ENCODE measurements at regions not wholly inside any gene's neighbourhood (a gene's known extent, or its start where the extent isn't known, plus 50 kb on each side); places are given as distances from the start of the nearest gene placed in this dataset.

DNA sequence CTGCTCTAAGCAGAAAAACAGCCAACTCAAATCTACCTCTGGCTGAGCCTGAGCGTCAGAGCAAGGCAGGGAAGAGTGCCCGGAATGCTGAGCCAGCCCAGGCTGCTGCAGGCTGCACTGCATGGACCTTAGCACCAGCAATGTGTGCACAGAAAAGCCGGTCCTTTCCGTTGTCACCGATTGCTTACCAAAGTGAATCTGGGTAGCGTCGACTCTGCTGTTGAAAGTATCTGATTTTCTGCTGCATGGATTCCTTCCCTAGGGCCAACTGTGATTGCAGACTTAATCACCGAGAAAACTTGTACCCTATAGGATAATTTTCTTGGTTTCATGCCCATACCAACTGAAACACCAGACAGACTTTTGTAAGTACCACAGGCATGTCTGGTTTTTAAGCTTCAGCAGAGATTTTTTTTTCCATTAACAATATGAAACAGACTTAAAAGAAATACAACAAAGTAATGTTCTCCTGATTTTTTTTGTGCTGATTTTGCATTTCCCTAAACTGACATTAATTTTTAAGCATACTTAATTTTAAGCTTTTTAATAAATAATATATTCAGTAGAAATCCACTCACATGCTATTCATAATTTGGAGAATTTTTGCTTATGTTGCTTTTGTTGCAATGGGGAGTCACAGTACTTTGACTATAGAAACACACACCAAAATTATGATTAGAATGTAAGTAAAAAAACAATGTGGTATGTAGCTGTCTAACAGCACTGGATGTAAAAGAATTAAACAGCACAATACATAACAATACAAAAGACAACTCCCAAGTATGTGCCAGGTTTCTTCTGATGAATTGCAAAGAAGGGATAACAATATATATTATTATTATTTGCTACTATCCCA lies 218.0 kb downstream of the THBS2 start:
- TF ChIP-seq, protein P1, sequence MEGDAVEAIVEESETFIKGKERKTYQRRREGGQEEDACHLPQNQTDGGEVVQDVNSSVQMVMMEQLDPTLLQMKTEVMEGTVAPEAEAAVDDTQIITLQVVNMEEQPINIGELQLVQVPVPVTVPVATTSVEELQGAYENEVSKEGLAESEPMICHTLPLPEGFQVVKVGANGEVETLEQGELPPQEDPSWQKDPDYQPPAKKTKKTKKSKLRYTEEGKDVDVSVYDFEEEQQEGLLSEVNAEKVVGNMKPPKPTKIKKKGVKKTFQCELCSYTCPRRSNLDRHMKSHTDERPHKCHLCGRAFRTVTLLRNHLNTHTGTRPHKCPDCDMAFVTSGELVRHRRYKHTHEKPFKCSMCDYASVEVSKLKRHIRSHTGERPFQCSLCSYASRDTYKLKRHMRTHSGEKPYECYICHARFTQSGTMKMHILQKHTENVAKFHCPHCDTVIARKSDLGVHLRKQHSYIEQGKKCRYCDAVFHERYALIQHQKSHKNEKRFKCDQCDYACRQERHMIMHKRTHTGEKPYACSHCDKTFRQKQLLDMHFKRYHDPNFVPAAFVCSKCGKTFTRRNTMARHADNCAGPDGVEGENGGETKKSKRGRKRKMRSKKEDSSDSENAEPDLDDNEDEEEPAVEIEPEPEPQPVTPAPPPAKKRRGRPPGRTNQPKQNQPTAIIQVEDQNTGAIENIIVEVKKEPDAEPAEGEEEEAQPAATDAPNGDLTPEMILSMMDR (IDR thresholded peaks at IDR 0.05) = no peak
- TF ChIP-seq POLR2AphosphoS5 (IDR thresholded peaks at IDR 0.05) (no peak), POLR2A (IDR thresholded peaks at IDR 0.05) (no peak), EP300 (IDR thresholded peaks at IDR 0.05) (no peak)
- intact Hi-C loops (cut with DNase I) = no loop called here
- WGBS, 2 donors = 78 to 83% methylated on average over 8 of the region's 8 CpGs
- peaks cover 0 to 23% (median 13%) of the 10 kb centered on the region in 4 donors for H3K4me1 ChIP-seq
- no peaks in the 10 kb centered on the region for H3K36me3 ChIP-seq
- peak overlapping the region in 3 of 4 donors; percentile 27 to 62 (median 39) for H3K27ac ChIP-seq
- H3K4me3 ChIP-seq = peak overlapping the region in 2 of 4 donors; percentile 12 to 13
- no peaks in the 10 kb centered on the region for H3K9me3 ChIP-seq
- DNase-seq = no peak
- H3K27me3 ChIP-seq = no peaks in the 10 kb centered on the region

DNA sequence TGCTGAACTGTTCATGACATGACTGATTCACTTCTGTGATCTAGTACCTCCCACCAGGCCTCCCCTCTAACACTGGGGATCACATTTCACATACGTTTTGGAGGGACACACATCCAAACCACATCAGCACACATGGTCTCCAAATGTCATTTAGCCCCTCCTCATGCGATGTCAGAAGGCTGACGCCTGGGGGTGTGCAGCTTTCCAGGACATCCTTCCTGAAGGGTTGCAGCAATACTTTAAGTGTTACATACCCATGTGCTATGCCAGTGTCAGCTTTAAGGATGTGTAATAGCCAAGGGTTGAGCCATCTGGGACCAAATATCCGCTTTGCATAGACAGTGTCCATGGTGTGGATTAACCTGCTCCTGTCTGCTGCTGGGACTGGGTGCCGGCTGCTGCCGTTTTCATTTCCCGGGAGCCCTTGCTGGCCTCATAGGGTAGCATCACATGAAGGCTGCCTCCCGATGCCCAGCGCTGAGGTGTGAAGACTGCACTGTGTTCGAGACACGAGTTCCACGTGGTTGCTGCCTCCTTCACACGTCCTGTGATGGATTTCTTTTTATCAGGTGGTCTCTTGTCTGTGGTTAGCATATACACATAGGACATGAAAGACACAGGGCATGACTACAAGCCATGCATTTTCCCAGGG lies 219.0 kb downstream of the THBS2 start:
- intact Hi-C loops (cut with DNase I) = no loop called here
- Histone ChIP-seq H3K4me1 (peaks cover 0 to 30% (median 18%) of the 10 kb centered on the region in 4 donors), H3K36me3 (no peaks in the 10 kb centered on the region), H3K27me3 (no peaks in the 10 kb centered on the region), H3K27ac (peak overlapping the region in 2 of 4 donors; percentile 27 to 62), H3K4me3 (no peak overlapping the region), H3K9me3 (no peaks in the 10 kb centered on the region)
- DNase-seq = no peak
- TF ChIP-seq EP300 (IDR thresholded peaks at IDR 0.05) (no peak), POLR2A (IDR thresholded peaks at IDR 0.05) (no peak), POLR2AphosphoS5 (IDR thresholded peaks at IDR 0.05) (no peak)
- TF ChIP-seq, protein P1 (IDR thresholded peaks at IDR 0.05) = no peak
- WGBS, 2 donors = 88 to 90% methylated on average over 13 of the region's 13 CpGs

DNA sequence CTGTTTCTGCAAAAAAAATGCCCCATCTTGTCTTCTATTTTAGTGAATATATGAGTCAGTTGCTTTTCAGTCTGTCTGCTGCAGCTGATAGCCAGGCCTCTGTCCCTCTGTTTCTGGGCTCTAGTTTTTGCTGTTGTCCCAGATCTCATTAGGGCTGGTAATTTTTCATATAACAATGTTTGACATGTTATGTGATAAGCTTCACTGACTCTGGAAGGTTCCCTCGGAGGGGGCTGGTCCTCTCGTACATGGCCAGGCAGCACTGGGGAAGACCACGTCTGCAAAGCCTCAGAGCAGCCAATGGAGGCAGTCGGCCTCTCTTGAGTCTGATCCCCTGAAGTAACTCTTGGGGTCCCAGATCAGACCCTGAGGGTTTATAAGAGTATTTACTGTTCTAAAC lies 223.8 kb downstream of the THBS2 start:
- H3K9me3 ChIP-seq = no peaks in the 10 kb centered on the region
- DNase-seq = no peak
- H3K27me3 ChIP-seq = no peaks in the 10 kb centered on the region
- no peak for TF ChIP-seq EP300 (IDR thresholded peaks at IDR 0.05)
- TF ChIP-seq, protein P1 (IDR thresholded peaks at IDR 0.05) = no peak
- no peak for TF ChIP-seq POLR2A (IDR thresholded peaks at IDR 0.05)
- no peak for TF ChIP-seq POLR2AphosphoS5 (IDR thresholded peaks at IDR 0.05)
- H3K27ac ChIP-seq = peak overlapping the region in 1 of 4 donors; percentile 18
- H3K36me3 ChIP-seq = no peaks in the 10 kb centered on the region
- peaks cover 0 to 21% (median 6%) of the 10 kb centered on the region in 4 donors for H3K4me1 ChIP-seq
- WGBS, 2 donors = 78 to 86% methylated on average over 4 of the region's 4 CpGs
- intact Hi-C loops (cut with DNase I) = no loop called here
- no peak overlapping the region for H3K4me3 ChIP-seq

DNA sequence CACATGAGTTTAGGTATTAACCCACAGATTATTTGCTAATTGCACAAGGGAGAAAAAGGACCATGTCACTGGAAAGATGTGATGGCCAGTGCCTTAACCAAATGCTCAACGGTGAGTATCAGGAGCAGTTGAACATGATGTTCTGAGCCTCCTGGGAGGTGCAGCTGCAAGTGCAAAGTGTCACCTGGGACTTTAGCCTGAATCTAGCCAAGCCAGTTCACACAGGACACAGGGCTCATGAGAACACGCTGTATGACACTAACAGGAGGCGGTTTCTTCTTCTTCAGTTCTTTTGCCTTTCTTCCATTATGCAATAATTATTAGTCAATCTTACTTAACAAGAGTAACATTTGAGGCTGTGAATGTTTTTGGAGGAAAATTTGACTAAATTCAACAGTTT lies 225.3 kb downstream of the THBS2 start:
- Histone ChIP-seq H3K9me3 (no peaks in the 10 kb centered on the region), H3K27me3 (no peaks in the 10 kb centered on the region), H3K27ac (no peak overlapping the region), H3K4me1 (peaks cover 0 to 18% (median 5%) of the 10 kb centered on the region in 4 donors), H3K4me3 (no peak overlapping the region), H3K36me3 (no peaks in the 10 kb centered on the region)
- DNase-seq = no peak
- 78 to 89% methylated on average over 3 of the region's 3 CpGs for WGBS, 2 donors
- TF ChIP-seq POLR2AphosphoS5 (IDR thresholded peaks at IDR 0.05) (peak in 1 of 4 donors; percentile 14), EP300 (IDR thresholded peaks at IDR 0.05) (no peak)
- TF ChIP-seq, protein P1 (IDR thresholded peaks at IDR 0.05) = no peak
- intact Hi-C loops (cut with DNase I) = no loop called here
